Natural killer cell (primary cell): ENCODE measurements at regions not wholly inside any gene's neighbourhood (a gene's known extent, or its start where the extent isn't known, plus 50 kb on each side); places are given as distances from the start of the nearest gene placed in this dataset.

Experiments
- ATAC-seq, 3 donors: fragments of 150-1000 bp in 2 of 3; fragments of 200-7000 bp in 1 of 3; cut with Tn5 transposase; 1 replicate in 1 of 3; 2 replicates in 2 of 3; pipeline ENCODE4 v1.10.0; 2021; ENCODE audit warnings: mild to moderate bottlenecking in 2 of 3, moderate library complexity in 2 of 3
- DNase-seq, 2 donors: peaks; one replicate each; pipeline versions ENCODE4 v3.0.0 to v3.0.0-alpha.2; 2013 to 2021; ENCODE audit warnings: mixed read lengths in 1 of 2
- H3K27ac ChIP-seq: one replicate; pipeline ENCODE4 v1.5.1; 2013; ENCODE audit warnings: mild to moderate bottlenecking, low read length
- H3K27me3 ChIP-seq: one replicate; pipeline ENCODE4 v1.6.1; 2013; ENCODE audit warnings: low read length; ENCODE audit not compliant: control insufficient read depth, insufficient read depth
- H3K36me3 ChIP-seq: one replicate; pipeline ENCODE4 v1.6.1; 2013; ENCODE audit warnings: low read length; ENCODE audit not compliant: control insufficient read depth, insufficient read depth
- H3K4me1 ChIP-seq: one replicate; pipeline ENCODE4 v1.6.1; 2013; ENCODE audit warnings: low read length; ENCODE audit not compliant: control insufficient read depth, insufficient read depth
- H3K4me3 ChIP-seq: one replicate; pipeline ENCODE4 v1.5.1; 2013; ENCODE audit warnings: low read length
- H3K9me3 ChIP-seq: one replicate; pipeline ENCODE4 v1.6.1; 2013; ENCODE audit warnings: low read length; ENCODE audit not compliant: control insufficient read depth, insufficient read depth
- H3K27ac Mint-ChIP-seq, 2 donors: one replicate each; pipeline ENCODE4 v1.8.0; 2022; ENCODE audit warnings: mild to moderate bottlenecking in 2 of 2, mixed read lengths in 2 of 2, moderate library complexity in 1 of 2
- H3K27me3 Mint-ChIP-seq, 2 donors: one replicate each; pipeline ENCODE4 v1.8.0; 2022; ENCODE audit warnings: low read depth in 2 of 2, mixed read lengths in 2 of 2
- H3K36me3 Mint-ChIP-seq: one replicate; pipeline ENCODE4 v1.8.0; 2022; ENCODE audit warnings: mixed read lengths
- H3K4me1 Mint-ChIP-seq, 2 donors: one replicate each; pipeline ENCODE4 v1.8.0; 2022; ENCODE audit warnings: mixed read lengths in 2 of 2
- H3K4me3 Mint-ChIP-seq: one replicate; pipeline ENCODE4 v1.8.0; 2022; ENCODE audit warnings: mild to moderate bottlenecking, moderate library complexity, mixed read lengths
- H3K9me3 Mint-ChIP-seq, 2 donors: one replicate each; pipeline ENCODE4 v1.8.0; 2022; ENCODE audit warnings: mixed read lengths in 2 of 2
- WGBS: methylation state at CpG from one replicate; pipeline ENCODE4 v1.1.7; 2013; ENCODE audit warnings: missing lambda C conversion rate; ENCODE audit not compliant: insufficient coverage; 5-methylcytosine and 5-hydroxymethylcytosine counted together
- intact Hi-C: fragments of 100-400 bp; cut with micrococcal nuclease; formaldehyde crosslinking; loops from one replicate; pipeline ENCODE4 v1.14.2; 2022
- TF ChIP-seq, protein P1 (sequence below): fragments of 200-600 bp; IDR thresholded peaks from one replicate; pipeline ENCODE4 v1.8.0; 2022; ENCODE audit warnings: antibody characterized with exemption

DNA sequence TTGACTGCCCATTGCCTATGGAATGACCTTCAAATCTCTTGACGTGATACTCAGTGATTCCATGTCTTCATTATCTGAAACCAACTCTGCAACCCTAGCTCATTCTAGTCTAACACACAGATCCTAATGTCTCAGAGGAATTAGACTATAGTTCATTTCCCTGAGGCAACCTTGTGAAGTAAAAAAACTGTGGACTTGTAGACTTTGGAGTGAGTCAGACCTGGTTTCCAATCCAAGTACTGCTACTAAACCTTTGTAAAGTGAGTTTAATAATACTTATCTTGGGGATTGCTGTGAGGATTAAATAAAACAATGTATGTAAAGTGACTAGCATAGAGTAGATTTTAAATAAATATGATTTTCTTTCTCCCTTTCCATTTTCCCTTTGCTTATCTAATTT lies 226.1 kb downstream of the BLID start:
- H3K4me3 ChIP-seq = no peak overlapping the region
- no peak overlapping the region for H3K4me3 Mint-ChIP-seq
- no peaks in the 10 kb centered on the region for H3K36me3 Mint-ChIP-seq
- H3K9me3 ChIP-seq = no peaks in the 10 kb centered on the region
- peaks cover 0 to 5% of the 10 kb centered on the region in 2 donors for H3K27me3 Mint-ChIP-seq
- H3K4me1 ChIP-seq = peaks cover 3% of the 10 kb centered on the region
- no peak overlapping the region for H3K27ac Mint-ChIP-seq
- no peaks in the 10 kb centered on the region for H3K27me3 ChIP-seq
- TF ChIP-seq, protein P1, sequence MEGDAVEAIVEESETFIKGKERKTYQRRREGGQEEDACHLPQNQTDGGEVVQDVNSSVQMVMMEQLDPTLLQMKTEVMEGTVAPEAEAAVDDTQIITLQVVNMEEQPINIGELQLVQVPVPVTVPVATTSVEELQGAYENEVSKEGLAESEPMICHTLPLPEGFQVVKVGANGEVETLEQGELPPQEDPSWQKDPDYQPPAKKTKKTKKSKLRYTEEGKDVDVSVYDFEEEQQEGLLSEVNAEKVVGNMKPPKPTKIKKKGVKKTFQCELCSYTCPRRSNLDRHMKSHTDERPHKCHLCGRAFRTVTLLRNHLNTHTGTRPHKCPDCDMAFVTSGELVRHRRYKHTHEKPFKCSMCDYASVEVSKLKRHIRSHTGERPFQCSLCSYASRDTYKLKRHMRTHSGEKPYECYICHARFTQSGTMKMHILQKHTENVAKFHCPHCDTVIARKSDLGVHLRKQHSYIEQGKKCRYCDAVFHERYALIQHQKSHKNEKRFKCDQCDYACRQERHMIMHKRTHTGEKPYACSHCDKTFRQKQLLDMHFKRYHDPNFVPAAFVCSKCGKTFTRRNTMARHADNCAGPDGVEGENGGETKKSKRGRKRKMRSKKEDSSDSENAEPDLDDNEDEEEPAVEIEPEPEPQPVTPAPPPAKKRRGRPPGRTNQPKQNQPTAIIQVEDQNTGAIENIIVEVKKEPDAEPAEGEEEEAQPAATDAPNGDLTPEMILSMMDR = no peak
- no peaks in the 10 kb centered on the region for H3K36me3 ChIP-seq
- intact Hi-C loops = no loop called here
- no peaks in the 10 kb centered on the region for H3K4me1 Mint-ChIP-seq
- DNase-seq = no peak
- no peak for ATAC-seq
- H3K9me3 Mint-ChIP-seq = no peaks in the 10 kb centered on the region
- H3K27ac ChIP-seq = no peak overlapping the region
- WGBS = 92% methylated on average over 1 of the region's 1 CpG

DNA sequence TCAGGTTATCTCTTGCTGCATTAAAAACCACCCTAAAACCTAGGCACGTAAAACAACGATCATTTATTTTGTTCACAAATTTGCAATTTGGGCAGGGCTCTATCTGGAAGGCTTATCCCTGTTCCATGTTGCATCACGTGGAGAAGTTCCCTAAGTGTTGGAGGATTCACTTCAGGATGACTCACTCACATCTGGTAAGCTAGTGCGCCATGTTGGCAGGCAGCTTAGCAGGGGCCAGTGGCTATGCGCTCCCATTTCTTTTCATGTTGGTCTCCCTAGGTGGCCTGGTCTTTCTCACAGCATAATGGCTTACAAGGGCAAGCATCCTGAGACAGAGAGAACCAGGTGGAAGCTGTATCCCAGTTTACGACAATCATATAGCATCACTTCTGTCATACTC lies 226.8 kb downstream of the BLID start:
- intact Hi-C loops = no loop called here

DNA sequence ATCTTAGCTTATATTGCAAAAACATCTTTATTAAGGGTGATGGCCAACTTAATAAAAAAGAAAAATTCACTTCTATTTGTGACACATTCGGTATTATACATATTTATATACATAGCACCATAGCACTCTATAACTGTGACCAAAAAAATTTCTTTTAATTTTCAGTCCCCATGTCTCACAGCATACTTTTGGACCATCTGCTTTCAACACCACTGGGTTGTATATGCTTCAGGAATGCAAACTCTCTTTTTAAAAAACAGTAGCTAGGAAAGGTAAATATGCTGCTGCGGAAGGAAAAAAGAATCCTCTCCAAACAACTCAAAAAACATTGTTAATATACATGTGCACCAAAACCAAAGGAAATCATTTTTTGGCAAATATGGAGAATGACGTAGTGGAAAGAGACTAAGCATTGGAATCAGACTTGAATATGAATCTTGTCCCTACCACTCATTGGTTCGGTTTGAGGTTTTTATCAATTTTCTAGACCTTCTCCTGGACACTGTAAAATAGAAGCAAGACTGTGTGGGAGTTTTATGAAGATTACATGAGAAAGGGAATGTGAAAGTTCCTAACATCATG lies 227.9 kb downstream of the BLID start:
- Mint-ChIP-seq H3K4me1 (no peaks in the 10 kb centered on the region), H3K27me3 (no peaks in the 10 kb centered on the region), H3K9me3 (no peaks in the 10 kb centered on the region), H3K4me3 (no peak overlapping the region), H3K27ac (no peak overlapping the region), H3K36me3 (no peaks in the 10 kb centered on the region)
- ATAC-seq = no peak
- Histone ChIP-seq H3K27ac (no peak overlapping the region), H3K4me1 (peaks cover 3% of the 10 kb centered on the region), H3K9me3 (no peaks in the 10 kb centered on the region), H3K27me3 (no peaks in the 10 kb centered on the region), H3K36me3 (no peaks in the 10 kb centered on the region), H3K4me3 (no peak overlapping the region)
- no peak for DNase-seq
- TF ChIP-seq, protein P1 = no peak
- WGBS = 94% methylated on average over 2 of the region's 4 CpGs
- intact Hi-C loops = no loop called here

More for the DNA sequence above, 226.8 kb downstream of the BLID start:
- Histone ChIP-seq H3K27ac (no peak overlapping the region), H3K9me3 (no peaks in the 10 kb centered on the region), H3K4me1 (peaks cover 3% of the 10 kb centered on the region), H3K36me3 (no peaks in the 10 kb centered on the region), H3K4me3 (no peak overlapping the region), H3K27me3 (no peaks in the 10 kb centered on the region)
- H3K9me3 Mint-ChIP-seq = no peaks in the 10 kb centered on the region
- peaks cover 0 to 5% of the 10 kb centered on the region in 2 donors for H3K27me3 Mint-ChIP-seq
- WGBS = 91% methylated on average over 6 of the region's 6 CpGs
- no peak overlapping the region for H3K27ac Mint-ChIP-seq
- no peaks in the 10 kb centered on the region for H3K4me1 Mint-ChIP-seq
- H3K36me3 Mint-ChIP-seq = no peaks in the 10 kb centered on the region
- DNase-seq = no peak
- TF ChIP-seq, protein P1 = no peak
- ATAC-seq = no peak
- H3K4me3 Mint-ChIP-seq = no peak overlapping the region

DNA sequence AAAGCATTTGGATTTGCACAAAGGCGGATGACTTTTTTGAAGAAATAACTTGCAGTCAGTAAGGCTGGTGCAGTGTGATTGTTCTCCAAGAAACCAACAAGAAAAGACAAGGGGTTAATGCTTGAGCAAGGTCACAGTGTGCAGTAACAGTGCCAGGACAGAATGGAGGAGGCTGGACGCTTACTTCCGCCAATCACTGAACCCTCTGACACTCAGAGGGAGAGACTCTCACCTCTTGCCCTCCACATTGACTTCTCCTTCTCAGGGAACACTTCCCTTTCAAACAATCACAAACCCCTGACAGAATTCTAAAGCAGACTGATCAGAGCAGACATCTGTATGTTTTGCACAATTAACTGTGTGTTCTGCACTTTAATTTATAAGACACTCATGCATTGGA lies 228.4 kb downstream of the BLID start:
- Histone ChIP-seq H3K27me3 (no peaks in the 10 kb centered on the region), H3K27ac (no peak overlapping the region), H3K36me3 (no peaks in the 10 kb centered on the region), H3K4me1 (peaks cover 3% of the 10 kb centered on the region), H3K4me3 (no peak overlapping the region), H3K9me3 (no peaks in the 10 kb centered on the region)
- H3K4me3 Mint-ChIP-seq = no peak overlapping the region
- TF ChIP-seq, protein P1 = no peak
- H3K4me1 Mint-ChIP-seq = no peaks in the 10 kb centered on the region
- no peaks in the 10 kb centered on the region for H3K36me3 Mint-ChIP-seq
- 86% methylated on average over 3 of the region's 3 CpGs for WGBS
- no peaks in the 10 kb centered on the region for H3K27me3 Mint-ChIP-seq
- ATAC-seq (peak in 1 of 3 donors; percentile 24), DNase-seq (no peak)
- intact Hi-C loops = no loop called here
- H3K9me3 Mint-ChIP-seq = no peaks in the 10 kb centered on the region
- H3K27ac Mint-ChIP-seq = no peak overlapping the region
